HG03039 (cell line): ENCODE measurements at regions not wholly inside any gene's neighbourhood (a gene's known extent, or its start where the extent isn't known, plus 50 kb on each side); places are given as distances from the start of the nearest gene placed in this dataset.

Source experiments
- ATAC-seq: cut with Tn5 transposase; IDR thresholded peaks from one replicate; pipeline ENCODE4 v1.9.1; 2021; ENCODE audit warnings: mild to moderate bottlenecking, moderate library complexity; ENCODE audit not compliant: unreplicated experiment

- no peak for ATAC-seq
Observed at GRCh38 chr9:18136354-18136994, 337.5 kb upstream of the ADAMTSL1 start.

- no peak for ATAC-seq
Observed at GRCh38 chr9:18137815-18138214, 336.1 kb upstream of the ADAMTSL1 start.

- no peak for ATAC-seq
Observed at GRCh38 chr9:18138656-18139055, 335.3 kb upstream of the ADAMTSL1 start.

GRCh38 chr9:18141681-18142080 lies 332.3 kb upstream of the ADAMTSL1 start:
- no peak for ATAC-seq

- ATAC-seq, result no peak
Observed at GRCh38 chr9:18143073-18143745, 330.7 kb upstream of the ADAMTSL1 start.

- no peak for ATAC-seq
Observed at GRCh38 chr9:18146329-18146728, 327.6 kb upstream of the ADAMTSL1 start.

- no peak for ATAC-seq
Observed at GRCh38 chr9:18149471-18150011, 324.4 kb upstream of the ADAMTSL1 start.

- ATAC-seq, result no peak
Observed at GRCh38 chr9:18154661-18155060, 319.3 kb upstream of the ADAMTSL1 start.

GRCh38 chr9:18159254-18159653 lies 314.7 kb upstream of the ADAMTSL1 start:
- ATAC-seq, result no peak

GRCh38 chr9:18163146-18163545 lies 310.8 kb upstream of the ADAMTSL1 start:
- ATAC-seq, result no peak

GRCh38 chr9:18167733-18168132 lies 306.2 kb upstream of the ADAMTSL1 start:
- ATAC-seq, result no peak

- ATAC-seq, result no peak
Observed at GRCh38 chr9:18173923-18174322, 300.0 kb upstream of the ADAMTSL1 start.

GRCh38 chr9:18182636-18183035 lies 291.3 kb upstream of the ADAMTSL1 start:
- no peak for ATAC-seq

GRCh38 chr9:18183974-18184373 lies 290.0 kb upstream of the ADAMTSL1 start:
- no peak for ATAC-seq

- ATAC-seq, result no peak
Observed at GRCh38 chr9:18184401-18184800, 289.6 kb upstream of the ADAMTSL1 start.

GRCh38 chr9:18185196-18185595 lies 288.8 kb upstream of the ADAMTSL1 start:
- no peak for ATAC-seq

GRCh38 chr9:18188971-18189370 lies 285.0 kb upstream of the ADAMTSL1 start:
- no peak for ATAC-seq

GRCh38 chr9:18189871-18190670 lies 283.9 kb upstream of the ADAMTSL1 start:
- no peak for ATAC-seq

- ATAC-seq, result no peak
Observed at GRCh38 chr9:18190671-18191374, 283.1 kb upstream of the ADAMTSL1 start.

- no peak for ATAC-seq
Observed at GRCh38 chr9:18194316-18194715, 279.6 kb upstream of the ADAMTSL1 start.

GRCh38 chr9:18195223-18195622 lies 278.7 kb upstream of the ADAMTSL1 start:
- ATAC-seq, result no peak
